ENCODE measurements at regions not wholly inside any gene's neighbourhood (a gene's known extent, or its start where the extent isn't known, plus 50 kb on each side); places are given as distances from the start of the nearest gene placed in this dataset.
"Not testable (repeated sequence)": the region's sequence is repeated elsewhere in the genome, so short reads cannot be mapped to it uniquely, and the experiment has no call there.

GRCh38 chr3:193114431-193115340 is 126.3 kb upstream of the PLAAT1 start:
- no peak for DNase-seq (ENCODE audit: extremely low read depth, low read depth)

DNA sequence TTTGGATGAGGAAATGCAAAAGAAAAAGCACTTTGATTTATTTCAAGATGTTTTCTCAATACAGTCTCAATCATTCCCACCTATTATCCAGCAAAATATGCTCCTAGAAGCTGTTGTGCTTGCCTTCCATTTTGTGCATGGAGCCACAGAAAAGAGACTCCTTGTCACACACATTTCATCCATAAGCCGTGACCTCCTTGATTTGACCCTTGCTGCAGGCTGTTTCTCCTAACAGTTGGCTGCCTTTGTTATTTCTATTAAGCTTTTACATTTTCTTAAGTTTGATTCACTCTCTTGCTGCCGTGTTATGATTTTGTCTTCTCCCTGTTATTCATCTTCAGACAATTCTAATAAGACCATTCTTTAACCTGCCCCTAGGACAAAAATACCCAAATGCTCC is 124.2 kb upstream of the PLAAT1 start:
- DNase-seq (ENCODE audit: extremely low read depth, low read depth), result no peak

DNA sequence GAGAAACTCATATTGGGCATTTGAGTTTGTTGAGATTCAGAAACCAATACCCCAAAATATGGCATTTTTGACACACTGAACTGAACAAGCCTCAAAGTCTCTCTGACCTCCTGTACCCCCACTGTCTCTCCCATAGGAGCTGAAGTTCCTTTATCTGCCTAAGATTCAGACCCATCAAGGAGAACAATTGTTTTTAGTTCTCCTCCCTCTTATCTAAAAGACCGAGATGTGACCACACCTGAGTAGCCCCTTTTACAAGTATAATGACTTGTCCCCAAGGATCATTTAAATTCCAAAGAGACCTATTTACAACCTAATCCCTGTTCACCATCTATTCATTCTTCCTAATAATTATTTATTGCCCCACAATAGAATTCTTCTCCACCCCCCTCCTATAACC is 122.1 kb upstream of the PLAAT1 start:
- DNase-seq (ENCODE audit: extremely low read depth, low read depth), result no peak

GRCh38 chr3:193119926-193120325 is 121.1 kb upstream of the PLAAT1 start:
- DNase-seq (ENCODE audit: extremely low read depth, low read depth), result no peak

- no peak for DNase-seq (ENCODE audit: extremely low read depth, low read depth)
These were observed 116.2 kb upstream of the PLAAT1 start for GRCh38 chr3:193124861-193125260.

DNA sequence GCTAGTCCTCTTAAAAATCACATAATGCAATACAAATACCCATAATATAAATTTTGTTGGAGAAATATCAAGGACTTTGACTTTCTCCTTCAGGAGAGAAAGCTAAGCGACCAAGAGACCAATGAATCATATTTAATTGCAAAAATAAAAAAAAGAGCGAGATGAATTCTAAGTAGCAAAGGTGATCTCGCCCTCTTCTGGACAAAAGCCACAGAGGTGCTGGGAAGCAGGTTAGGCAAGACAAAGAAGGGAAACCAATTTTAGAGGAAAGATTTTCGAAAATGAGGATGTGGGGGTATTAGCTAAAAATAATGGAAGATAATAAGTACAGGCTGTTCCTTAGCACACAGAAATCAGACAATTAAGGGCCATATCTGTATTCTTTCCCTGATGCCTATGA is 111.4 kb upstream of the PLAAT1 start:
- DNase-seq (ENCODE audit: extremely low read depth, low read depth), result no peak

- DNase-seq (ENCODE audit: extremely low read depth, low read depth), result no peak
These were observed 110.4 kb upstream of the PLAAT1 start for GRCh38 chr3:193130576-193130975.

DNA sequence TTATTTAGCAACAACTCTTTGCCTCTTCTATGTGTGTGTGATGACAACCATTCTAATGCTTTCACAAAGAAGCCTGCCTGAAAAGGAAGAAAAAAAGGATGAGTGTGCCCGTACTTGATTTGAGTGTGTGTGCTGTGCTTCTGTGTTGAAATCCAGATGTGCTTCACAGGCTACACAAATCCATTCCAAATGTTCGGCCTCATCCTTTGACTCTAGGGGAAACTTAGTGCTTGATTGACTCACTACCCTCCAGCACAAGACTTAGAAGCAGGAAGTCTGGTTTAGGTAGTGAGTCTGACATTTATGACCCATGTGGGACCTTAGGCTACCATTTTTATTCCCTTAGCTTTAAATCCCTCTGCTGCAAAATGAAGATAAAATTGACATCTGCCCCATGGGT is 108.8 kb upstream of the PLAAT1 start:
- no peak for DNase-seq (ENCODE audit: extremely low read depth, low read depth)

- no peak for DNase-seq (ENCODE audit: extremely low read depth, low read depth)
These were observed 108.1 kb upstream of the PLAAT1 start for GRCh38 chr3:193132964-193133363.

DNA sequence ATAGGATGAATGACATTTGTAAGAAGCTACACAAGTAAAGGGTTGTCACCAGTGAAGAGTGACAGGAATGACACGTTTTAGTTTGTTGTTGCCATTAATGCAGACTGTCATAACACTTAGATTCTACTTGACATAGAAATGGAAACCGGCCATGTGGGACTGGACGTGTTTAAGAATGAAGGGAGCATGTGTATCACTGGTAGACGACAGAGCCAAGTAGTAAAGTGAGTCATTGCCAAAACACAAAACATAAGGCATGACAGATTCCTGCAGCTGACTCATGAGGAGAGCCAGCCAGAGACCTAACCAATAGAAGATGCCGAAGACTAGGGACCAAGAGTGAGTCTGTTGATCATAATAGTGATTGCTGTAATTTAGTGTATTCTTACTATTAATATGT is 106.2 kb upstream of the PLAAT1 start:
- DNase-seq (ENCODE audit: extremely low read depth, low read depth), result peak; percentile 3

GRCh38 chr3:193140381-193140780 is 100.6 kb upstream of the PLAAT1 start:
- DNase-seq (ENCODE audit: extremely low read depth, low read depth), result no peak

DNA sequence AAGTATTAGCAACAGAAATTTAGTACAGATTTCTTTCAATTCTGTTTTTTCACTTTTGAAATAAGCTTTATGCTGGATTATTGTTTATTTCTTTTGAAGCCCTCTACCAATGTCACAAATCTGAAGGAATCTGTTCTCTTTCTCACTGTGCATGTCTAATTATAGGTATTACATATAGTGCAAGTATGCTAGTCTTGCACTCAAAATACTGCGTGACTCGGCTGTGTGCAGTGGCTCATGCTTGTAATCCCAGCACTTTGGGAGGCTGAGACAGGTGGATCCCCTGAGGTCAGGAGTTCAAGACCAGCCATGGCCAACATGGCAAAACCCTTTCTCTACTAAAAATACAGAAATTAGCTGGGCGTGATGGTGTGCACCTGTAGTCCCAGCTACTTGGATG is 95.8 kb upstream of the PLAAT1 start:
- DNase-seq (ENCODE audit: extremely low read depth, low read depth), result no peak

DNA sequence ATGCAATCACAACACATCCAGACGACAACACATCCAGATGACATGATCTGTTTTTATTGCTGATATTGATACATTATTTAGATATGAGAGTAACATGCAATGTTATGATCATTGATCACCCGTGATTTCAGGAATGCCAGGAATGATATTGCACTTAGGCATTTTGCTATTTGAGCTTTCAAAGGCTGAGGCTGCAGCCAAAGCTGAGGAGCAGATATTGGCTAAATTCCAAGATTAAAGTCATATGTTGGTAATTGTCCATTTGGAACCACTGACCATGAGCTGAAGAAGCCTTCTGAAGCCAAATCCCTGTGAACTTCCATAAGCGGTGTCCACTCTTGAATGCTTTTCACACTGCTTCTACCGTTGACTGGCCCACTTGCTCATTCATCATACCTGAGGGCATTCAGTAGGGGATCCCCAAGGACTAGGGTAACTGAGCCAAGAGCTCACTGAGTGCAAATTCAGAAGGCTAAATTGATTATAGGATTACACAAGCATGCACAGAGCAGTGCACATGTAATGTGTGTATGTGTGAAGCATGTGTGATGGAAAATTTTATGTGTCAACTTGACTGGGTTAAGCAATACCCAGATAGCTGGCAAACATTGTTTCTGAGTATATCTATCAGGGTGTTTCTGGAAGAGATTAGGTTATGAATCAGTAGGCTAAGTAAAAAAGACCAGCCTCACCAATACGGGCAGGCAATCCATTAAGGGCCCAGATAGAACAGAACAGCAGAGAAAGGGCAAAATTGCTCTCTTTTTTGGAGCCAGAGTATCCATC is 92.1 kb upstream of the PLAAT1 start:
- DNase-seq (ENCODE audit: extremely low read depth, low read depth), result no peak

GRCh38 chr3:193149998-193150397 is 91.0 kb upstream of the PLAAT1 start:
- no peak for DNase-seq (ENCODE audit: extremely low read depth, low read depth)

GRCh38 chr3:193155044-193155781 is 85.8 kb upstream of the PLAAT1 start:
- not testable (repeated sequence) for DNase-seq (ENCODE audit: extremely low read depth, low read depth)

GRCh38 chr3:193157051-193157450 is 84.0 kb upstream of the PLAAT1 start:
- DNase-seq (ENCODE audit: extremely low read depth, low read depth), result no peak

DNA sequence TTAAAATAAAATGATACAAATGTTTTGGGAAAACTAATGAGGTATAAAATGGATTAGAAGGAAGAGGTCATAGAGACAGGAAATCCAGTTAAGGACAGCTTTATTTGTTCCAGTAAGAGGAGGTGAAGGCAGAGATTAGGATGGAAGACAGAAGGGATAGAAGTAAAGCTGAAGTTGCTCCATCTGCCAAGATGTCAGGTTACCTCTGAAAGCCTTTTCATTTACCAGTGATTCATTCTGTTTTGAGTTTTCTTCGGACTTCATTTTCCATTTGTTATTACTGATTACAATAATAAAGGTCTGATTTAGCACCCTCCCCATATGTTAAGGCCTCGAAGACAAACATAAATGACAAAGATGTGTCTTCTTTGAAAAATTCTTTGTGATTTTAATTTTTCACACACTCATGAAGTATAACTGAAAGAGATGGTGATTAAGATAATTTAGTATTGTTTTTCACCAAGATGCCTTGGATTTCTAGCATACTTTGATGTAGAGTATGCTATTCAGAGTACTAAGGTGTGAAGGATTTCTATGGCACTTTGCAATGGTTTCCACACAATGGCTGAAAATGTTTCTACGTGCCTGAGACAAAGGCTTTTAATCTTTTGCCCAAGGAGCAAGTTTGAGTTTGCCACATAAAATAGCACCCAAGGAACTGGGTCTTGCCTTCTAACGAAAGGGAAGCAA is 75.4 kb upstream of the PLAAT1 start:
- no peak for DNase-seq (ENCODE audit: extremely low read depth, low read depth)

DNA sequence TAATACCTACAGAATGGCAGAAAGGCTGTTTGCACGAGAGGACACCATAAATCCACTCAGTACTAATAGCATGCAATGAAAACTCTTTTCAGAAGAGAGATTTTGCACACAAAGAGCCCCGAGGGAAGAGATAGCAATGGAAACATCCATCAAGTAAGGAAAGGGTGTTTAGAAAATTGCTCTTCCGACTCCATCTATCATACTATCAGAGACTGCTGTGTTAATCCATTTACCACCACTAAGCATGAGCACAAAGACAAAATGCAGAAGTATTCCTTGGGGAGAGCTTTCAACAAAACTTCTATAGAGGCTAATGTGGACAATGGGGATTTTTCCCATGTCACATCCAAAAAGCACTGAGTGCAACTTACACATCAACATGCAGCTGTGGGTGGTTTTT is 72.1 kb upstream of the PLAAT1 start:
- DNase-seq (ENCODE audit: extremely low read depth, low read depth), result no peak

DNA sequence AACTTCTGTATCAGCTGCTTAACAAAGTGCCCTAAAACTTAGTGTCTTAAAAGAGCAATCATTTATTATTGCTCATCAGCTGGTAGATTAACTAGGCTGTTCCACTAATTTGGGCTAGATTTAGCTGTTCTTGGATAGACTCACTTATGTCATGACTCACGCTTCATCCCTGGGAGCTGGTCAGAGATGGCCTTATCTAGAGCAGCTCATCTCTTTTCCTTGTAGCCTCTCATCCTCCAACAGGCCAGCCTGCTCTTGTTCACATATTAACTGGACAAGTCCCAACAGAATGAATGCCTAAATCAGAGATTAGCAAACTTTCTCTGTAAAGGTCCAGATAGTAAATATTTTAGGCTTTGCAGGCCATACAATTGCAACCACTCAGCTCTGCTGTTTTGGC is 66.9 kb upstream of the PLAAT1 start:
- DNase-seq (ENCODE audit: extremely low read depth, low read depth), result no peak

DNA sequence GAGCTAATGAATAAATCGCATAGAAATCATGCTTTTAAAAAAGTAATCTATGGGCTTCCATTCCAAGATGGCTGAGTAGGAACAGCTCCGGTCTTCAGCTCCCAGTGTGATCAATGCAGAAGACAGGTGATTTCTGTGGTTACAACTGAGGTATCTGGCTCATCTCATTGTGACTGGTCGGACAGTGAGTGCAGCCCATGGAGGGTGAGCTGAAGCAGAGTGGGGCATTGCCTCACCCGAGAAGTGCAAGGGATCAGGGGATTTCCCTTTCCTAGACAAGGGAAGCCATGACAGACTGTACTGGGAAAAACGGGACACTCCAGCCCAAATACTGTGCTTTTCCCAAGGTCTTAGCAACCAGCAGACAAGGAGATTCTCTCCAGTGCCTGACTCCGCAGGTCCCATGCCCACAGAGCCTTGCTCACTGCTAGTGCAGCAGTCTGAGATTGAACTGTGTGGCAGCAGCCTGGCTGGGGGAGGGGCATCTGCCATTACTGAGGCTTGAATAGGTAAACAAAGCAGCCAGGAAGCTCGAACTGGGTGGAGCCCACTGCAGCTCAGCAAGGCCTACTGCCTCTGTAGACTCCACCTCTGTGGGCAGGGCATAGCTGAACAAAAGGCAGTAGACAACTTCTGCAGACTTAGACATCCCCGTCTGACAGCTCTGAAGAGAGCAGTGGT is 61.5 kb upstream of the PLAAT1 start:
- not testable (repeated sequence) for DNase-seq (ENCODE audit: extremely low read depth, low read depth)
